Peyer's patch (tissue), 4 donors: ENCODE measurements at regions not wholly inside any gene's neighbourhood (a gene's known extent, or its start where the extent isn't known, plus 50 kb on each side); places are given as distances from the start of the nearest gene placed in this dataset.

Experiments used
- POLR2A ChIP-seq, 2 donors: fragments of 450-650 bp; IDR thresholded peaks; one replicate each; pipeline ENCODE4 v1.5.1; 2017; ENCODE audit warnings: antibody characterized with exemption in 2 of 2, mild to moderate bottlenecking in 2 of 2, moderate library complexity in 2 of 2
- TF ChIP-seq, protein P1 (sequence below), 6 experiments: fragments of 450-650 bp in 4 of 6; fragments of 200-600 bp in 2 of 6; sonication (generic) in 1 of 6; IDR thresholded peaks; one replicate each; pipeline ENCODE4 v1.5.1; 2017 to 2019; ENCODE audit warnings: antibody characterized with exemption in 6 of 6, mild to moderate bottlenecking in 3 of 6, moderate library complexity in 1 of 6

DNA sequence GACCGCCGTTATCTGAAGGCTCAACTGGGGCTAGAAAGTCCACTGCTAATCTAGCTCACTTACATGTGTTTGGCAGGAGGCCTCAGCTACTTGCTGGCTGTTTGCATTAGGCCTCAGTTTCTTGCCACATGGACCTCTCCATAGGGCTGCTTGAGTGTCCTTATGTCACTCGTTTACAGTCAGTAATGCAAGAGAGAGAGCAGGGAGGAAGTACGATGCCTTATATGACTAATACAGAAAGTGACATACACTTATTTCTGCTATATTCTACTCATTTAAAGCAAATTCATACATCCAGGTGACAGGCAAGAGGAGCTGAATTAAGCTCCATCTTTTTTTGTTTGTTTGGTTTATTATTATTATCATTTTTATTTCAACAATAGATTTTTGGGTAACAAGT lies 179.6 kb downstream of the LURAP1L start:
- TF ChIP-seq, protein P1, sequence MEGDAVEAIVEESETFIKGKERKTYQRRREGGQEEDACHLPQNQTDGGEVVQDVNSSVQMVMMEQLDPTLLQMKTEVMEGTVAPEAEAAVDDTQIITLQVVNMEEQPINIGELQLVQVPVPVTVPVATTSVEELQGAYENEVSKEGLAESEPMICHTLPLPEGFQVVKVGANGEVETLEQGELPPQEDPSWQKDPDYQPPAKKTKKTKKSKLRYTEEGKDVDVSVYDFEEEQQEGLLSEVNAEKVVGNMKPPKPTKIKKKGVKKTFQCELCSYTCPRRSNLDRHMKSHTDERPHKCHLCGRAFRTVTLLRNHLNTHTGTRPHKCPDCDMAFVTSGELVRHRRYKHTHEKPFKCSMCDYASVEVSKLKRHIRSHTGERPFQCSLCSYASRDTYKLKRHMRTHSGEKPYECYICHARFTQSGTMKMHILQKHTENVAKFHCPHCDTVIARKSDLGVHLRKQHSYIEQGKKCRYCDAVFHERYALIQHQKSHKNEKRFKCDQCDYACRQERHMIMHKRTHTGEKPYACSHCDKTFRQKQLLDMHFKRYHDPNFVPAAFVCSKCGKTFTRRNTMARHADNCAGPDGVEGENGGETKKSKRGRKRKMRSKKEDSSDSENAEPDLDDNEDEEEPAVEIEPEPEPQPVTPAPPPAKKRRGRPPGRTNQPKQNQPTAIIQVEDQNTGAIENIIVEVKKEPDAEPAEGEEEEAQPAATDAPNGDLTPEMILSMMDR (IDR thresholded peaks at IDR 0.05): no peak
- no peak for TF ChIP-seq POLR2A (IDR thresholded peaks at IDR 0.05)
